Thoracic aorta (tissue), 2 donors: ENCODE measurements at regions not wholly inside any gene's neighbourhood (a gene's known extent, or its start where the extent isn't known, plus 50 kb on each side); places are given as distances from the start of the nearest gene placed in this dataset.

Source experiments
- ATAC-seq: fragments of 150-250 bp; one replicate; pipeline ENCODE4 v1.8.0; 2017; ENCODE audit warnings: low read depth; ENCODE audit not compliant: insufficient number of reproducible peaks, low FRiP score
- DNase-seq: peaks from one replicate; pipeline ENCODE4 v3.0.0-alpha.2; 2020; ENCODE audit warnings: low spot score
- H3K27ac ChIP-seq, 2 donors: fragments of 200-600 bp; sonication (generic); 1 replicate in 1 of 2; 2 replicates in 1 of 2; pipeline ENCODE4 v1.5.1; 2016; ENCODE audit warnings: mild to moderate bottlenecking in 2 of 2, moderate library complexity in 2 of 2
- H3K27me3 ChIP-seq: fragments of 200-600 bp; sonication (generic); replicated peaks from 2 replicates; pipeline ENCODE4 v1.6.0; 2016; ENCODE audit warnings: mild to moderate bottlenecking; ENCODE audit not compliant: insufficient read depth
- H3K36me3 ChIP-seq: fragments of 200-600 bp; sonication (generic); one replicate; pipeline ENCODE4 v1.5.1; 2016
- H3K4me1 ChIP-seq, 2 donors: fragments of 200-600 bp; sonication (generic); 1 replicate in 1 of 2; 2 replicates in 1 of 2; pipeline versions ENCODE4 v1.5.1 to v1.6.0; 2016; ENCODE audit warnings: low read depth in 2 of 2, mild to moderate bottlenecking in 1 of 2; ENCODE audit not compliant: control insufficient read depth in 1 of 2
- H3K4me3 ChIP-seq: fragments of 200-600 bp; sonication (generic); 2 replicates; pipeline ENCODE4 v1.5.1; 2016; ENCODE audit warnings: mild to moderate bottlenecking
- H3K9me3 ChIP-seq: fragments of 200-600 bp; sonication (generic); 2 replicates; pipeline ENCODE4 v1.5.1; 2016
- CTCF ChIP-seq: fragments of 200-600 bp; sonication (generic); IDR thresholded peaks from one replicate; pipeline ENCODE4 v1.5.1; 2019; ENCODE audit warnings: antibody characterized with exemption

DNA sequence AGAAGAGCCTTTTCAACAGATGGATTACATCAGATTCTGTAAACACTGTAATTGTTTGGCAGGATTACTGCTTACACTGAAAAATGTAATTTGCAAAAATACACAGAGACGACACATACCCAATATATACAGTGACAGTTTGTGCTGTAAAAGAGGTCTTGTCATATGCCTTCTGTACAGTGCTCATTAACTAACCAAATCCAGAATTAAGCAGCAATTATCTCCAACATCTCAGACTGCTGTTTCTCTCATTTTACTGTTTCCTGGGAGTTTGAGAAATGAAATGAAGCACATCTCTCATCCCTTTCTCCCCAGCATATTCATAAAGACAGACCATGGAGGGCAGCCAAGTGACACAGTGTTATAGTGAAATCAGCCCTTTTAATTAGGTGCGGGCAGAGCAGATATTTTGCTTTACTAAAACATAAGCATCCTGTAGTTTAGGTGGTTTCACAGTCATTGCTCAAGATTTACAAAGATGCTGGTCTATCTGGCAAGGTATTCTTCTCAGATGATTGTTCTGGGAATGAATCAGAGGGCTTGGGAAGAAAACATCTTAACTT, 618.4 kb upstream of the USP24 start:
- Histone ChIP-seq H3K4me3 (no peak overlapping the region), H3K4me1 (no peaks in the 10 kb centered on the region), H3K27ac (no peak overlapping the region), H3K36me3 (no peaks in the 10 kb centered on the region), H3K9me3 (no peaks in the 10 kb centered on the region), H3K27me3 (no peaks in the 10 kb centered on the region)
- TF ChIP-seq CTCF: no peak
- no peak for ATAC-seq
- no peak for DNase-seq

DNA sequence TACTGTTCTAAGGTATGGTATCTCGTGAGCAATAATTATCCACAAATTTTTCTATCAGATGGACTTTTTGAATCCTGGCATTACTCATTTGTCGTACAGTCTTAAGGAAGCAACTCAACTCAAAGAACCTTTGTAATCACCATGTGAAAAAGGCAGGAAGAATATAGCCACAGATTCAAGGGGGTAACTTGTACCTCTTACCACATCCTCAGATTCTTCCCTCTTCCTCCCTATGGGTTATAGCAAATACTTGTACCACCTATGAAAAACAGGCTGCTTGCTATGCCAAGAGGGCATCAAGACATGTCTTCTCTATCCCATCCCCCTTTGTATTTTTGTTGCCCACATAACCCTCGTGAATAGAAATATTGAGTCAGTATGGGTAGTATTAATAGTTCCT, 616.6 kb upstream of the USP24 start:
- DNase-seq: no peak
- H3K27me3 ChIP-seq: no peaks in the 10 kb centered on the region
- no peak overlapping the region for H3K27ac ChIP-seq
- no peaks in the 10 kb centered on the region for H3K4me1 ChIP-seq
- H3K36me3 ChIP-seq: no peaks in the 10 kb centered on the region
- ATAC-seq: no peak
- TF ChIP-seq CTCF: no peak
- no peak overlapping the region for H3K4me3 ChIP-seq
- H3K9me3 ChIP-seq: no peaks in the 10 kb centered on the region

DNA sequence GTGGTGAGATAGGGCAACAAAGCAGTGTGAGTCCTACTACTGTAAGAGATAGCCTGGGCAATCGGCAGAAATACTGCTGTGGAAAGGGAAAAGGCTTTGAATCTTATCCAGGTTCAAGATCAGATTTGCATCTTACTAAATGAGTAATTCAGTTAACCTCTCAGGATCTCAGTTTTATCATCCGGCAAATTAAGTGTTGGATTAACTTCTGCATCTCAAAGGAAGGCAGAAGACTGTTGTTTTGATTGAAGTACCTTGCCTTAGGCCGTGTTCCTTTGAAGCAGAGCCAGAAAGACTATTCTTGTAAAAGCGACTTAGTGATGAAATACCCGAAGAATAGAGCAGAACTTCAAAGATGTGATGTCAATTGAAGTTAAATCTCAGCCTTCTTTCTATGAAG, 612.9 kb upstream of the USP24 start:
- no peak for TF ChIP-seq CTCF
- DNase-seq: no peak
- Histone ChIP-seq H3K4me3 (no peak overlapping the region), H3K9me3 (no peaks in the 10 kb centered on the region), H3K27me3 (no peaks in the 10 kb centered on the region), H3K27ac (no peak overlapping the region), H3K4me1 (no peaks in the 10 kb centered on the region), H3K36me3 (no peaks in the 10 kb centered on the region)
- no peak for ATAC-seq

- no peaks in the 10 kb centered on the region for H3K27me3 ChIP-seq
- ATAC-seq: no peak
- no peaks in the 10 kb centered on the region for H3K9me3 ChIP-seq
- no peak overlapping the region for H3K27ac ChIP-seq
- no peak for DNase-seq
- H3K4me3 ChIP-seq: no peak overlapping the region
- no peaks in the 10 kb centered on the region for H3K36me3 ChIP-seq
- no peak for TF ChIP-seq CTCF
- no peaks in the 10 kb centered on the region for H3K4me1 ChIP-seq
These were observed 612.2 kb upstream of the USP24 start for GRCh38 chr1:55827350-55827749.

- no peak for TF ChIP-seq CTCF
- DNase-seq (no peak), ATAC-seq (no peak)
- H3K4me3 ChIP-seq: no peak overlapping the region
- no peak overlapping the region for H3K27ac ChIP-seq
- H3K4me1 ChIP-seq: no peaks in the 10 kb centered on the region
- H3K9me3 ChIP-seq: no peaks in the 10 kb centered on the region
- no peaks in the 10 kb centered on the region for H3K36me3 ChIP-seq
- H3K27me3 ChIP-seq: no peaks in the 10 kb centered on the region
These were observed 611.4 kb upstream of the USP24 start for GRCh38 chr1:55826381-55827080.
